ENCODE measurements at regions not wholly inside any gene's neighbourhood (a gene's known extent, or its start where the extent isn't known, plus 50 kb on each side); places are given as distances from the start of the nearest gene placed in this dataset.

GRCh38 chr6:112717401-112717800 lies 370.3 kb downstream of the RFPL4B start:
- H3K4me3 ChIP-seq (ENCODE audit: low read depth, low read length) = no peak overlapping the region
- peak; percentile 34 for DNase-seq (ENCODE audit: low read depth)
- no peak for TF ChIP-seq CTCF (IDR thresholded peaks at IDR 0.05; ENCODE audit: insufficient read depth, low read depth, low read length)

GRCh38 chr6:112717856-112718255 lies 370.7 kb downstream of the RFPL4B start:
- TF ChIP-seq CTCF (IDR thresholded peaks at IDR 0.05; ENCODE audit: insufficient read depth, low read depth, low read length) = no peak
- no peak overlapping the region for H3K4me3 ChIP-seq (ENCODE audit: low read depth, low read length)
- no peak for DNase-seq (ENCODE audit: low read depth)

GRCh38 chr6:112725541-112726085 lies 378.5 kb downstream of the RFPL4B start:
- no peak for TF ChIP-seq CTCF (IDR thresholded peaks at IDR 0.05; ENCODE audit: insufficient read depth, low read depth, low read length)
- no peak overlapping the region for H3K4me3 ChIP-seq (ENCODE audit: low read depth, low read length)
- DNase-seq (ENCODE audit: low read depth) = no peak

GRCh38 chr6:112735129-112735528 lies 388.0 kb downstream of the RFPL4B start:
- DNase-seq (ENCODE audit: low read depth) = no peak
- no peak overlapping the region for H3K4me3 ChIP-seq (ENCODE audit: low read depth, low read length)
- TF ChIP-seq CTCF (IDR thresholded peaks at IDR 0.05; ENCODE audit: insufficient read depth, low read depth, low read length) = no peak

- H3K4me3 ChIP-seq (ENCODE audit: low read depth, low read length) = no peak overlapping the region
- TF ChIP-seq CTCF (IDR thresholded peaks at IDR 0.05; ENCODE audit: insufficient read depth, low read depth, low read length) = no peak
- no peak for DNase-seq (ENCODE audit: low read depth)
Measured at GRCh38 chr6:112739766-112740165, 392.6 kb downstream of the RFPL4B start.

- DNase-seq (ENCODE audit: low read depth) = no peak
- no peak overlapping the region for H3K4me3 ChIP-seq (ENCODE audit: low read depth, low read length)
- no peak for TF ChIP-seq CTCF (IDR thresholded peaks at IDR 0.05; ENCODE audit: insufficient read depth, low read depth, low read length)
Measured at GRCh38 chr6:112743323-112743722, 396.2 kb downstream of the RFPL4B start.

- TF ChIP-seq CTCF (IDR thresholded peaks at IDR 0.05; ENCODE audit: insufficient read depth, low read depth, low read length) = no peak
- DNase-seq (ENCODE audit: low read depth) = no peak
- H3K4me3 ChIP-seq (ENCODE audit: low read depth, low read length) = no peak overlapping the region
Measured at GRCh38 chr6:112744827-112745226, 397.7 kb downstream of the RFPL4B start.

All from fibroblast of villous mesenchyme (primary cell).